Stimulated activated CD8-positive, alpha-beta memory T cell treated with anti-CD3 and anti-CD28 coated beads, Interleukin-7, amount 100 ng/mL, for 24 hours (primary cell): ENCODE measurements at regions not wholly inside any gene's neighbourhood (a gene's known extent, or its start where the extent isn't known, plus 50 kb on each side); places are given as distances from the start of the nearest gene placed in this dataset.

Experiments used
- DNase-seq: peaks from one replicate; pipeline ENCODE4 v3.0.0-alpha.2; 2020; ENCODE audit warnings: low read depth

DNA sequence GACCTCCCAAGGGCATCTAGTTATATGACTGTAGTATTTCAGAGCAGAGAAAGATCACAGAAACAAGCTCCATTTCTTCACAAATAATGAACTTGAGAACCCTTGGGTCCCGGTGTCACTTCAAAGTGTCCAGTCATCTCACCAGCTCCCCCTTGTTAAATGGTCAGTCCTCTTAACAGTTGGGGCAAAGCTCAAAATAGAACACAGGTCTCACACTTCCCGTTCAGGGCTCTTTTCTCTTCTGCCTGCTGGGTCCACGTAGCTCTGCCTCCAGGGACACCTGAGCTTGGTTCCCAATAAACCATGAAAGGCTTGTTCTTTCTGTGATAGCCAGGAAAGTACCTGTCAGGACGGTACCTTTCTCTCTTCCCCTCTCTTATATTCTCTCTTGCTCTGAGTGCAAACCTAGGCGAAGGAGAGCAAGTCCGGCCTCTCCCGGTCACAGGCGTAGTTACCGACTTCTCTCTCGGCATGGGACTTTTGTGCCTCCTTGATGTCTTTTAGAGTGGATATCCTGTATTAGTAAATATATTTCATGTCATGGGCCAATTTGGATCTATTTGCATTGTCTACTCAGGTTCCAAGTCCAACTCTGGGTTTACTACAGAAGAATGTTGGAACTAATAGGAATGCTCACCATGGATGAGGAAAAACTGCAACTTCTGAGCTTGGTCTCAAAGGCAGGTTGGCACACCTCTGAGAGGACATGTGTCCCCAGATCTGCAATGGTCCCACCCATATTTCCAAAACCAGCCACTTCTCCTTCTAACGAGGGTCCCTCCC lies 118.8 kb upstream of the PARP11 start:
- DNase-seq, result no peak

DNA sequence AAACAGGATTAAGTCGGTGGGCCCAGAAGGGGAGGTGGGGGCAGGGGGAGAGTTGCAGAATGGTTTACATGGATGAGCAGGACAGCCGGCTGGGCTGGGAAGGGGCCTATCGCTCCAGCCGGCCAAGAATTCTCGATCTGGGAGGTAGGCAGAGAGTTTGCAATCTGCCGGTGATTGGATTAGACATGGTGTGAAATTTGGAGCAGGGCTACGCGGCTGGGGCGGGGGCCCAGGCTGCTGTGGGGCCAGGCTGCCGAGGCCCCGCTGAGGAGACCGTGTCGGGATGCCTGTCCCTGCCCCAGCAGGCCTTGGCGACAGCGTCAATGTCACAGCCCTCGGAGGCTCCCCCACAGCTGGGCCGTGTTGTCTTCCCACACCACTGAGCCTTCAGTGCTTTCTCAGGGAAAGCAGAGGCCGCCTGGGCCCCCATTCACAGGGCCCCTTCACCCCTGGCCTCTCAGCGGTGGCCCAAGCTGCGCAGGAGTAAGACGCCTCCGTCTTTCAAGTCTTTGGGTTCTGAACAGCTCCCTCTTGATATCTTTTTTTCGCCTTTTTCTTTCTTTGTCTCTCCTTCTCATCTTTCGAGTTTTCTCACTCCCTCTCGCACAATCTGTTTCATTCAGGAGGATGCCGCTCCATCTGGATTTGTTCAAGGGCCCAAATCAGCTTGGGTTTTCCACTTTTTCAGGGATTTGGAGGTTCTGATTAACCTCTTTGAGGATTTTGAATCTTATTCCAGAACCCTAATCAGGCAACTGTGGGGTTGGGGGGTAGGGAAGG lies 117.5 kb upstream of the PARP11 start:
- DNase-seq, result no peak

DNA sequence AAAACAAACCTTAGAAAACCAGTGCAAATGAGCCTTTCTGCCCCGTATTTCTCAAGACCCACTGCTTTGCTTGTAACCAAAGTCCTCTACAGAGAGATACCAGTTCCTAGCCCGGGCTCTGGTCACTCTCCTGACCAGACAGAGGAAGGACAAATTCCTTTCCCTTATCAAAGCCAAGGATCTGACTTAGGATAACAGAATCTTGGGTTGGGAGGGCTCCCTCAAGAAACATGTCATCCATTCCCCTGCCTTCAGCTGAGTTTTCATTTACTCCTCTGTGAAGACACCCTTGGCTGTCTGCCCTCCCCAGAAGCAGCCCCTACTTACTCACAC lies 116.0 kb upstream of the PARP11 start:
- no peak for DNase-seq

DNA sequence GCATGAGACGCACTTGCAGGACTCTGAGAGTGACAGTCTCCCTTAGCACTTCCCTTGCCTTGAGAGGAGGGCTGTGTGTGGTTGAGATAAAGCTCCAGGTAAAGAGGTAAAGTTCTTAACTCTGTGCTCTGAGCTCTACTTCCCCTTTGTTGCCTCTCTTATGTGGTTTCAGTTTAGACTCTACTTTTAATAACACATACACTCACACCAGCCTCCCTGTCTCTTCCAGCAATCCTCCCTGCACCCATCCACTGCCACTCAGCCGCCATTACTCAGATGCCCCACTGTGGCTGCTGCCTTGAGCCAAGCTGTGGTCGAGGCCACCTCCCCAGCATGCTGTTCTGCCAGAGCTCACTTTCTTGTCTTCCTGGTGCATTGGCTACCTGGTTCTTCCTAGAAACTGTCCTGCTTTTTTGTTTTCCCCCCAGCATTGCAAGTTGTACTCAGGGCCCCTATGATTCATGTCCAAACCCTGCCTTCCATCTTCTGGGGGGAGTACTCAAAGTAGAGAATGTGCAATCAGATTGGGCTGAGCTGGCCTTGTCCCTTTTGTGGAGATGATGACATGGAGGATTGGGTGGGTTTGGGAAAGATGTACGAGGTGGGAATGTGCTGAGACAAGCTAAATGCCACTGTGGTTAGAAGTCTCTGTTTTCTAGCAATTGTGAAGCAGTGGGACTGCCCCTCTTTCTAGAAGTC lies 115.5 kb upstream of the PARP11 start:
- no peak for DNase-seq

DNA sequence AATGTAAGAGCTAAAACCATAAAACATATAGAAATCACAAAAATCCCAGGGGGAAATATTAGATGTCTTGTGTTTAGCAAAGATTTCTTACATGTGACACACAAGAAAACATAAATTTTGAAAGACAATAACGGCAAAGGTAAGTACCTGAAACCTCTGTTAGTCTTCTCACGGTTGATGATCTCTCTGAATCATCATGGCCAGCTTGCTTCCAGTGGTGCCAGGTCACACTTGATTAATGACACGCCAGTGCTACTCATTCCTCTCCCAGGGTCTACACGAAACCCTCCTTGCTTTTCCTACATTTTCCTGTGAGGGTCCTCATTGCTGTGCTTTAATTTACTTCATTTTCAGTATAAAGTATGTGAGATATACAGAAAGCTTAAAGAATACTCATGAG lies 114.4 kb upstream of the PARP11 start:
- DNase-seq, result no peak

DNA sequence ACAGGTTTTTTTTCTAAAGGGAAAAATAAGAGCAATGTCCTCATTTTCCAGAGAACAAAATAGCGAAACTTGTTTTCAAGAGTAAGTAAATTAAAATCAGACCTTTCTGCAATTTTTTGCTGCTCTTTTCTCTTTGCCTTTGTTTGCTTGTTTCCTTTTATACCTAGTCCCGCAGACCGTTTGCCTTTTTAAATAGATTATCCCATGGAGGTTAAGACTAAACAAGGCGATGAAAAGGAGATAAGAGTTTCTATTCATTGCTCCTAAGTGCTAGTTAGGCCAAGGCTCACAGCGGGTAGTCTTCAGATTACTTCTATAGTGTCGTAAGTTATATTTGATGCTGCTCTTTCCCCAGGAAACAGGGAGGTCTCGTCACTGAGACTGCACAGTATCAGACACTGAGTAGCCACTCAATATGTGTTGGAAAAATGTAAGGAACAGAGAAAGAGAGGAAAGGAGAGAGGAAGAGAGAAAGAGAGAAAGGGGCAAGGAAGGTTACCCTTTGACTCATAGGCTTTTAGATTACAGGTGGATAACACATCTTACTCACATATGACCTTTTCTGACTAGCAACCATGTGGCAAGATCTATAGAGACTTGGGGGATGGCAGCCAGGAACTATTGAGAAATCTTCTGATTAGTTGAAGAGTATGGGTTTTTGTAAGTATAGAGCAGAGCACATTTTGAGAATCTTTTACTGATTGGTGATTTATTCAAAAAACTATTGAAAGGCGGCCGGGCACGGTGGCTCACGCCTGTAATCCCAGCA lies 107.5 kb upstream of the PARP11 start:
- no peak for DNase-seq

DNA sequence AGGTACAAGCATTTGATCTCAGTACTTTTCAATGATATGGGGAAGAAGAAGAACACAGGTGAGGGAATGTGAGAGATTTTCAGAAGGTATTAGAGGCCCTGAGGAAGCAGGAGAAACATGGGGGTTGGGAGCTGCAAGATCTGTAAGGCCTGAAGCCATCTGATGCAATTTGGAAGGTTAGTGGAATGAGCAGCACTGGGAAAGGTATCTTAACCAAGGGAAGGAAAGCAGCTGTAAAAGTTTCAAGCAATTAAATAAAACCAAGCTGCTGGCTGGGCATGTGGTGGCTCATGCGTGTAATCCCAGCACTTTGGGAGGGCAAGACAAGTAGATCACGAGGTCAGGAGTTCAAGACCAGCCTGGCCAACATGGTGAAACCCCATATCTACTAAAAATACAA lies 104.4 kb upstream of the PARP11 start:
- no peak for DNase-seq

DNA sequence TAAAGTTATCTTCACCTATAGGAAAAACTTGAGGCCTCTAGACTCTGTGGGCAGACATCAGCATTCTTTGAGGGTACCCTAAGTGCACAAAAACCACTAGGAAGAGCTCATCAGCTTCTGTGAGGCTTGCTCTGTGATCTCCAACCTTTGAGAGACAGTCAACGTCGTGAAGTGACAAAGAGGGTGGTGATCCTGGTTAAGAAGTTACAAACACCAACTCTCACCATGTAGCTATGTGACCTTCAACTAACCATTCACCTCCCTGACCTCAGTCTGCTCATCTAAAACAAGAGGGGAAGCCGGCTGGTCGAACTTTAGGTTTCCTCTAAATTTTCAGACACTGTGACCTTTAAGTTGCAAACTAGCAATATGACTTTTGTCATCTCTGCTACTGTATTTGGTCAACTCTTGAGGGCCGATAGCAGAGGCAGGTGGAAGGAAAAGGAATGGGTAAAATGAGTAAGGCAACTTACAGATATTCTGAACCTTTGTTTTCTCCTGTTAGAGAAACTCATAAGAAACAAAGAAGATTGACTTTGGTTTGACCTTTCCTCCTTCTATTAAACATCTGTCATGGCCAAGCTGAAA lies 103.2 kb upstream of the PARP11 start:
- no peak for DNase-seq

DNA sequence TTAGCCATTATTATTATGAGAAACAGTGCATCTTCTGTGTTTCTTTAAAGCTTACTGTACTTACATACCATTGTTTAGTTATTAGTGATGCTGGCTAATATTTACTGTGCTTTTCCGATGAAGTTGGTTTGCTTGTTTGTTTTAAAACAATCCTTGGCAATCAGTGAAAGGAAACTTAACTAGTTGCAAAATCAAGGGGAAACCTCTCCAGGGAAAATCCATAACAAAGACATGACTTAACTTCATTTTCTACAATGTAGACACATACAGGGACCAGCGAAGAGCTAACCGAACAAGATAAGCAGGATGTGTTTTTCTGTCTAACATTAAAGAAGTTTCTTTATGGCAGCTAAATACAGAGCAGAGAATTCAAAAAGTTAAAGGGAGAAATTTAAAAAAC lies 102.5 kb upstream of the PARP11 start:
- no peak for DNase-seq

DNA sequence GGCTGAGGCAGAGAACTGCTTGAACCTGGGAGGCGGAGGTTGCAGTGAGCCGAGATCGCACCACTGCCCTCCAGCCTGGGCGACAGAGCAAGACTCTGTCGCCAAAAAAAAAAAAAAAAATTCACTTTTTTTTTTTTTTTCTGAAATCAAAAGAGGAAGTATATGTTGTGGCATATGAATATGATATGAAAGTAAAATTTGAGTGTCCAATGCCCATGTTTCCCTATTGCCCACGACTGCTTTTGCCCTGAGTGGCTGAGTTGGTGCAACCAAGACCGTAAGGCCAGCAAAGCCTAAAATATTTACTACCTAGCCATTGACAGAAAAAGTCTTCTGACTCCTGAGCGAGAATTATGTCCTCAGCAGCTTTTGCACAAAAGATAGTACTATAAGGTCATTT lies 101.7 kb upstream of the PARP11 start:
- no peak for DNase-seq

DNA sequence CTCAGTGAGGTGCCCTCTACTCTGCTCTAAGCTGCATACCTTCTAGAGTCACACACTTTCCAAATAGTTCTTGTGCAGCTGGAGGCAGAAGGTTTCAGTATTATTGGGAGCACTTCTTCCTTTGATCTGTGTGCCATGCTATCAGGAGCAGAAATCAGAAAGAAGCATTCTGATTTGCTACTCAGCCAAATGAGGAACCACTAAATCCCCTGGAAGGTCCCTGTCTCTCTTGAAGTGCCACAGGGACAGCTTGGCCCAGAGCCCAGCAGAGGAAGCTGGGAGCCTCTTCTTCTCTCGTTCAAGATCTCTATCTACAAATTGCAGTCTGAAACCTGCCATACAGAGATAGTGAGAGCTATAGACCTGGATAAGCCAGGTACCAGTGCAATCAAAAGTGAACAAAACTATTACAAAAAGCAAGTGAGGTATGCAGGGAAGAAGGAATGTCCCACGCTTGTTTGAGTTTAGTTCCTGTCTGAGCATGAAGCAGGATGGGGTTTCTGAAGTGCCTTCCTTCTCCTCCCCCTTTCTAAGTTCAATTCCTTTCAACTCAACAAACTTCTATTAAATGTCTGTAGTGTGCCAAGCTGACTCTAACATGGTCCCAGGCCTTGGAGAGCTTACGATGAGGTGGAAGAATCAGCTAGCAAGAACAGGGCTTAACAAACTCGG lies 100.9 kb upstream of the PARP11 start:
- DNase-seq, result no peak

DNA sequence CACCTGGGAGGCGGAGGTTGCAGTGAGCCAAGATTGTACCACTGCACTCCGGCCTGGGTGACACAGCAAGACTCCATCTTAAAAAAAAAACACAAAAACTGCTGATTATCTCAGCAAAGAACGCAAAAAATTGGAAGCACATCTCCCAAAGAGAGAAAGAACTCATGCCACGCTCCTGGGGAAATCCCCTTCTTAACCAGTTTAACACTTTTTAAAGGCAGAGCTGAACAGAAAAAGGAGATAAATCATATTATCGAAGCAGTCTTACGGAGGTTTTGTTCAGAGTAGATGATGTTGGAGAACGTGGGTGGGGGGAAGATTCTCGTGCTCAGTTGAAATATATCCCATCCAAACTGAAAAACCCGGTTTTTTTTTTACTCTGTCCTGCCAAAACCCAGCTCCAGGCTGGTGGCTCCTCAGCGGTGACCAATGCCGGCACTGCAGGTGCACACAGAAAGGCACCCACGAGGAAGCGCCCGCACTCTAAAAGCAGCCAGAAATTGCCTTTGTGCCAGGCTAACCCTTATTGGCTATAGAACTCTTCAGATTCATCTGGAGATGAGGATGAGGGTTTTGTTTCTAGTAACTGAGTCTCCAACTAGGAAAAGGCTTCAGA lies 100.2 kb upstream of the PARP11 start:
- DNase-seq, result no peak

DNA sequence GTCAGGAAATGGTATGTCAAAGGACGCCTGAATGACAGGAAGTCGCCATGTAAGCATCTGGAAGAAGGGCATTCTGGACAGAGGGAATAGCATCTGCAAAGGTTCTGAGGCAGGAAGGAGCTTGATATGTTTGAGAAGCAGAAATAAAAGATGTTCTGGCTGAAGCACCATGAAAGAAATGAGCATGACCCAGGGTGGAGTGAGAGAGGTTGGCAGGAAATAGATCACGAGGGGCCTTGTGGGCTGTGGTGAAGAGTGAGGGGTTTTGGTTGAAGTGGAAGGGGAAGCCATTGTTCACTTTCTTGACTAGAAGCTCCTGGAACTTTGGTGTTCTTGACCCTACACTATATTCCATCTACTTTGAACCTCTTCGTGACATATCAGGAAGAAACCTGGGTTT lies 99.4 kb upstream of the PARP11 start:
- no peak for DNase-seq

DNA sequence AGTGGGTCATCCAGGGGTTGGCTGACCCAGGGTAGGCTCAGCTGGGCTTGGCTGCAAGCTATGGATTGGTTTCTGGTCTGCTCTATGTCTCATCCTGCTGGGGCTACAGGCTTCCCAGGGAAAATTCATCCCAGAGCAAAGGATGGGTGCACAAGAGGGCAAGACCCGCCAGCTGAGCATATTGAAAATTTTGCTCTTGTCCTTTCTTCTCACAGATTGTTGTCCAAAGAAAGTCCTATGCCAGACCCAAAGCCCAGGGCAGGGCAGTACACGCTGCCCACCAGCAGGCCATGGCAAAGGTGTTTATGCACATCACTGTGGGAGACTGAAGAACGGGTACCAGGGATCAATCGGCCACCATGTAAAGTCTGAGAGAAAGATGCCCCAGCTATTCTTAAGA lies 95.3 kb upstream of the PARP11 start:
- no peak for DNase-seq

DNA sequence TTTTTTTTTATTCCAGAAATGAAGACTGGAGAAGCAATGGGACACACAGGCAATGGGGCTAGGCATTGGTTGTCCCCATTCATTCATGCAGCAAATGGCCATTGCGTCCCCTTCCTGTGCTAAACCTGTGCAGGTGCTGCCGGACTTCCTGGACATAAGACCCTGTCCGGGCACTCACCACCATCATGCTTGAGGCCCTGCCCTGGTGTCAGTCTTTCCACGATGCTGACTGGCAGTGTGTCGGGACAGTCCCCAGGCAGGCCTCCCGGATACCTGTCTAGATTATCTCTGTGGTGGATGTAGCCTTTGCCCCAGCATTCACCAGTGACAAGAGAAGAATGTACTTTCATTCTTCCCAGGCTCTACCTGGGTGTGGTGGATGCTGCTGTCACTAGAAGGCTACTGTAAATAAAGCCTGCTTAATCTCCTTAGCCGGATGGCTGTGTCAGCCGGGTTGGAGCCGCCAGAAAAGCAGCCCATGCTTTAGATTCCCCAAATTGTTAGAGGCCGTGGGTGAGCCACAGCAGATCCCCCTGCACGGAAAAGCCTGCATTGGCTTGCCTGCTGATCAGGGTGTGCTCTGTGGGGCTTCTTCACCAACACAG lies 94.5 kb upstream of the PARP11 start:
- DNase-seq, result no peak

DNA sequence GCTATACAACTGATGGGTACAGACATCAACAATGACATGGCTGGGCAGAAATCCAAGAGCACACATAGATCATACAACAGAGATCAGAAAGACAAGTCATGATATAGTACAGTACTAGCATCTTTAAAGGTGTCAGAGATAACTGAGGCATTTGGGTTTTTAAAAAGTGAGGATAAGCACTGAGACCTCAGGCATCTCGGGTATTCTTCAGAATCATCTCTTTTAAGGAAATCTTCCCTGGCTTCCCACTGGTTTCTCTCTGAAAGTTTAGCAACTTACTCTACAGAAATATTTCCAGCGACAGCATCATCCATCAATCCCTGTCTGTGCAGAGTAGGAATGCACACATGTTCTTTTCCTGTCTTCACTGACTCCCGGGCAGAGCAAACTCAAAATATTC lies 93.2 kb upstream of the PARP11 start:
- DNase-seq, result no peak

DNA sequence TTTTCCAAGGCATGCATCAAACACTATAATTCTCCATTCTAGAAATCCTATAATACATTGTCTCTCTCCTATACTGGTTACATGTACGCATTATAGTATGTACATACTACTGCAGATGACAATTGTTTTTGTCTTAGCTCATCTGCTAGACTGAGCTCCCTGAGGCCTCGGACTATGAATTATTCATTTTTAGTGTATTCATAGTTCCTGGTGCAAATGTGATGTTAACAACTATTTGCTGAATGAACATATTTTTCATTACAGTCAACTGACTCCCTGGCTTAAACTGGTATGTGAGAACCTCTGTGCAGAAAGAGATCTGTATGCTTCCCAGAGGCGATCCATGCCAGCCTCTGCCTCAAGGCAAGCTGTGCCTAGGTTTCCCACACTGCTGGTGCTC lies 91.8 kb upstream of the PARP11 start:
- DNase-seq, result no peak

DNA sequence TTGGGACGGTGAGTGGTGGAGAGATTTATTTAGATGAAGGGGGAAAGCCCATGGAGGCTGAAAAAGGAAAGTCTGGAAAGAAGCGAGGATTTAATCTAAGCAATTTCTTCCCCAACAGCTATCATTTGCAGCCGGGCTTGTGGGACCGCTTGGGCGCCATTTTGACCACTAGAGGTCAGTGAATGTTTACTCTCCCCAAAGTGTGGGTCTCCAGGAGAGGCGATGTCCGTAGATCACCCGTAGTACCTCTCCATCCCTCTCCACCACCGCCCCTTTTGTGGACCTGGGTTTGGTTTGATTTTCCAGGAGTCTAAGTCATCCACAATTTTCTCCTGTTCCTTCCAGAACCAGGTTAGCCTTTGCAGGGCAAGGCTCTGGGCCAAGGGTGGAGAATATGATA lies 91.2 kb upstream of the PARP11 start:
- DNase-seq, result no peak

DNA sequence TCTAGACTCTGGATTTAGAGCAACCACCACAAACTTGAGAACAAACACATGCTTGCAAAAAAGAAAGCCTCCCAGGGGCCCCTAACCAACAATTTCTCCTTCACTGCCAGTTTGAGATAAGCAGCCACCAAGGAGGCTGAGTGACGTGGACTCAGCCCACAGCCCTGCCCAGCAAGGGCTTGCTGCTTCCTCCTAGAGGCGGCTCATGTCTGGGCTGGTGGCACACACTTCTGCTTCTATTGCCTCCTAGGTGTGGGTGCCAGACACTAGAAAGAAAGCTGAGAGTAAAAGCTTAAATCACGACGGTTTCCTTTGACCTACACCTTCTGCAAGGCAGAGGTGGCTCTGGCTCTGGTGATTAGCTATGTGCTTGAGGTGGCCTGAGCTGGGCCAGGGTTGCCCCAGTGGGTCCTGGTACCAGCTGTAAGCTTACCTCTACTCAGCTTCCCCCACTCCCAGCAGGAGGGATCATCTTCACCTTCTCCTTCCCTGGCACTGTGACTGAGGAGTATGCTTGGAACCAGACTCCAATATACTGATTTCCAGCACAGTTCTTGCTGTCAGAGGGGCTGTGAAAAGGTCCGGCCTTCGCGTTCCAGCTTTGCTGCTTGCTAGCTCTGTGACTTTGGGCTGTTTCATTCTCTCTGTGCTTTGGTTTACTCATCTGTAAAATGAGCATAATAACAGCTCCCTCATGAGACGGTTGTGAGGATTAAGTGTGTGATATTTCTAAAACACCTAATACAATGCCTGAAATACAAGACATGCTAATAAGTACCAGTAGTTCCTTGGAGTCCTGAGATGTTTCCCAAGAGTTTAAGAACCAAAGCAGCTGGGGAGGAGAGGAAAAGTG lies 89.7 kb upstream of the PARP11 start:
- DNase-seq, result no peak

DNA sequence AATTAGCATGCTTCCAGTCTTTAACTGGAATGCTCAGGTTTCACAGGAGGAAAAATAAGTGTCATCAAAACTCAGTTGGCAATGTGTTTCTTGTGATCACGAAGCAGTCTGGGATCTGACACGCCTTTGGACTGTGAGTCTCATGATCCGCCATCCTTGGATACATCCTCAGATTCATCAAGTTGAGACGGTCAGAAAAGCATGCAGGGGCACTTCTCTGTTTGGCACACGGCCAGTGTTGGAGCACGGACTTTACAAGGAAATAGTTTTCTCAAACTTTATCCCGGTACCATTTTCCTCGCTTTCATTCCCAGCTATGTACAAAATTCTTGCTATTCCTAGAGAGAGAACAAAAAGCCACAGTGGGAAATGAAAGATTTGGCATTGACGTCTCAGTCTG lies 88.4 kb upstream of the PARP11 start:
- DNase-seq, result no peak
